ENCODE measurements at regions not wholly inside any gene's neighbourhood (a gene's known extent, or its start where the extent isn't known, plus 50 kb on each side); places are given as distances from the start of the nearest gene placed in this dataset.

GRCh38 chr20:6888736-6889395 lies 121.4 kb downstream of the BMP2 start:
- TF ChIP-seq, protein P1, sequence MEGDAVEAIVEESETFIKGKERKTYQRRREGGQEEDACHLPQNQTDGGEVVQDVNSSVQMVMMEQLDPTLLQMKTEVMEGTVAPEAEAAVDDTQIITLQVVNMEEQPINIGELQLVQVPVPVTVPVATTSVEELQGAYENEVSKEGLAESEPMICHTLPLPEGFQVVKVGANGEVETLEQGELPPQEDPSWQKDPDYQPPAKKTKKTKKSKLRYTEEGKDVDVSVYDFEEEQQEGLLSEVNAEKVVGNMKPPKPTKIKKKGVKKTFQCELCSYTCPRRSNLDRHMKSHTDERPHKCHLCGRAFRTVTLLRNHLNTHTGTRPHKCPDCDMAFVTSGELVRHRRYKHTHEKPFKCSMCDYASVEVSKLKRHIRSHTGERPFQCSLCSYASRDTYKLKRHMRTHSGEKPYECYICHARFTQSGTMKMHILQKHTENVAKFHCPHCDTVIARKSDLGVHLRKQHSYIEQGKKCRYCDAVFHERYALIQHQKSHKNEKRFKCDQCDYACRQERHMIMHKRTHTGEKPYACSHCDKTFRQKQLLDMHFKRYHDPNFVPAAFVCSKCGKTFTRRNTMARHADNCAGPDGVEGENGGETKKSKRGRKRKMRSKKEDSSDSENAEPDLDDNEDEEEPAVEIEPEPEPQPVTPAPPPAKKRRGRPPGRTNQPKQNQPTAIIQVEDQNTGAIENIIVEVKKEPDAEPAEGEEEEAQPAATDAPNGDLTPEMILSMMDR (conservative IDR thresholded peaks at IDR 0.05), result no peak
- no peak for TF ChIP-seq ZFX (IDR thresholded peaks at IDR 0.05)
